CD14-positive monocyte (primary cell): ENCODE measurements at regions not wholly inside any gene's neighbourhood (a gene's known extent, or its start where the extent isn't known, plus 50 kb on each side); places are given as distances from the start of the nearest gene placed in this dataset.

ENCODE experiments used
- DNase-seq, 3 donors: peaks; one replicate each; pipeline ENCODE4 v3.0.0-alpha.2; 2011 to 2022
- H2AFZ ChIP-seq: 2 replicates; pipeline ENCODE4 v1.6.0; 2012; ENCODE audit warnings: mild to moderate bottlenecking, low read depth, low read length, inconsistent platforms; ENCODE audit not compliant: insufficient read depth, poor library complexity, severe bottlenecking
- H3K27ac ChIP-seq, 2 donors: 1 replicate in 1 of 2; 2 replicates in 1 of 2; pipeline ENCODE4 v1.5.1; 2012 to 2013; ENCODE audit warnings: low read length in 2 of 2, control low read depth in 1 of 2, inconsistent platforms in 1 of 2, low read depth in 1 of 2, mild to moderate bottlenecking in 1 of 2
- H3K27me3 ChIP-seq, 2 donors: one replicate each; pipeline versions ENCODE4 v1.6.0 to v1.6.1; 2011 to 2013; ENCODE audit warnings: low read length in 2 of 2; ENCODE audit not compliant: control insufficient read depth in 2 of 2, insufficient read depth in 2 of 2
- H3K36me3 ChIP-seq, 2 donors: replicated peaks in 1 of 2; 1 replicate in 1 of 2; 2 replicates in 1 of 2; pipeline versions ENCODE4 v1.5.1 to v1.6.1; 2012 to 2013; ENCODE audit warnings: low read length in 2 of 2, control low read depth in 1 of 2, inconsistent platforms in 1 of 2, mild to moderate bottlenecking in 1 of 2; ENCODE audit not compliant: insufficient read depth in 2 of 2, control insufficient read depth in 1 of 2
- H3K4me1 ChIP-seq, 2 donors: 1 replicate in 1 of 2; 2 replicates in 1 of 2; pipeline versions ENCODE4 v1.5.1 to v1.6.1; 2012 to 2013; ENCODE audit warnings: low read length in 2 of 2, control low read depth in 1 of 2, inconsistent platforms in 1 of 2, mild to moderate bottlenecking in 1 of 2, moderate library complexity in 1 of 2; ENCODE audit not compliant: insufficient read depth in 2 of 2, control insufficient read depth in 1 of 2
- H3K4me2 ChIP-seq: replicated peaks from 2 replicates; pipeline ENCODE3; 2012; ENCODE audit warnings: low read length, moderate library complexity, mild to moderate bottlenecking; ENCODE audit not compliant: poor library complexity, severe bottlenecking; ENCODE audit errors: extremely low read depth
- H3K4me3 ChIP-seq, 3 experiments: fragments of 200-600 bp in 1 of 3; sonication (generic) in 1 of 3; replicated peaks in 1 of 3; 1 replicate in 2 of 3; 2 replicates in 1 of 3; pipeline ENCODE4 v1.5.1; 2011 to 2013; ENCODE audit warnings: low read length in 3 of 3, mild to moderate bottlenecking in 3 of 3, control low read depth in 2 of 3, low read depth in 2 of 3, inconsistent platforms in 1 of 3, moderate library complexity in 1 of 3
- H3K79me2 ChIP-seq: 2 replicates; pipeline ENCODE4 v1.6.0; 2012; ENCODE audit warnings: mild to moderate bottlenecking, control low read depth, inconsistent platforms, low read length, moderate library complexity; ENCODE audit not compliant: insufficient read depth
- H3K9ac ChIP-seq: 2 replicates; pipeline ENCODE4 v1.6.0; 2017; ENCODE audit warnings: low read length, mild to moderate bottlenecking; ENCODE audit not compliant: insufficient read depth, poor library complexity, severe bottlenecking
- H3K9me3 ChIP-seq, 2 donors: replicated peaks in 1 of 2; 1 replicate in 1 of 2; 2 replicates in 1 of 2; pipeline versions ENCODE4 v1.5.1 to v1.6.1; 2012 to 2013; ENCODE audit warnings: low read length in 2 of 2, control low read depth in 1 of 2; ENCODE audit not compliant: control insufficient read depth in 1 of 2, insufficient read depth in 1 of 2
- H4K20me1 ChIP-seq: 2 replicates; pipeline ENCODE4 v1.6.0; 2012; ENCODE audit warnings: mild to moderate bottlenecking, low read length, control low read depth, moderate library complexity; ENCODE audit not compliant: insufficient read depth
- H3K27ac Mint-ChIP-seq, 7 donors: one replicate each; pipeline ENCODE4 v1.8.0; 2020; ENCODE audit warnings: mild to moderate bottlenecking in 7 of 7, mixed read lengths in 7 of 7, moderate library complexity in 6 of 7, inconsistent platforms in 2 of 7
- H3K27me3 Mint-ChIP-seq, 3 donors: one replicate each; pipeline ENCODE4 v1.8.0; 2021 to 2022; ENCODE audit warnings: low read depth in 3 of 3, mild to moderate bottlenecking in 3 of 3, mixed read lengths in 3 of 3, moderate library complexity in 3 of 3, inconsistent platforms in 1 of 3
- H3K36me3 Mint-ChIP-seq, 2 donors: one replicate each; pipeline ENCODE4 v1.8.0; 2020; ENCODE audit warnings: mixed read lengths in 2 of 2, inconsistent platforms in 1 of 2, mild to moderate bottlenecking in 1 of 2
- H3K4me1 Mint-ChIP-seq: one replicate; pipeline ENCODE4 v1.8.0; 2020; ENCODE audit warnings: mild to moderate bottlenecking, mixed read lengths
- H3K4me3 Mint-ChIP-seq, 2 donors: one replicate each; pipeline ENCODE4 v1.8.0; 2020; ENCODE audit warnings: mild to moderate bottlenecking in 2 of 2, mixed read lengths in 2 of 2, moderate library complexity in 1 of 2
- H3K9me3 Mint-ChIP-seq, 7 donors: one replicate each; pipeline ENCODE4 v1.8.0; 2020 to 2022; ENCODE audit warnings: mixed read lengths in 7 of 7, mild to moderate bottlenecking in 6 of 7, moderate library complexity in 6 of 7, inconsistent platforms in 2 of 7
- whole genome bisulfite sequencing: methylation state at CpG from one replicate; pipeline ENCODE4 v1.1.5; 2013; ENCODE audit warnings: missing lambda C conversion rate; ENCODE audit not compliant: insufficient coverage; 5-methylcytosine and 5-hydroxymethylcytosine counted together
- intact Hi-C, 2 donors: fragments of 100-400 bp; cut with micrococcal nuclease; formaldehyde crosslinking; loops; one replicate each; pipeline versions ENCODE4 v1.15.0 to v1.15.1; 2023
- TF ChIP-seq, protein P1 (sequence below): fragments of 200-600 bp; IDR thresholded peaks from one replicate; pipeline ENCODE4 v1.8.0; 2022; ENCODE audit warnings: antibody characterized with exemption, mild to moderate bottlenecking

DNA sequence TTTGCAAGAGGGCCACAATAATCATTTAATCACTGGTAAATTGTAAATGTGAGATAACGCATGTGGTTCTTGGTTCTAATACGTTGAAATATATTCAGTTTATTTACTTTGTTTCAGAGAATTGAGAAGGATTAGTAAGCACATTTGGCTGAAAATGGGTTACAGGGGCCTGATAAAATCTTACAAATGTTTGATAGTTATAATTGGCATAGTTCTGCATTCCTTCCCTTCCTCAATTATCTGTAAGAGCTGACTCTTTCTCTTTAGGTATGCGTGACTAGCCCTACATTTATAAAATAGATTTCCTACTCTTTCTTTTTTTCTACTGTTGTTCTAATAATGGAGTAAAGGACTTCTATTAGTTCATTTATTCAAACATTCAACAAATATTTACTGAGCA, 685.2 kb downstream of the NUP35 start:
- H3K27me3 ChIP-seq = no peaks in the 10 kb centered on the region
- H3K36me3 ChIP-seq = no peaks in the 10 kb centered on the region
- no peak for DNase-seq
- no peak overlapping the region for H2AFZ ChIP-seq
- H3K36me3 Mint-ChIP-seq = no peaks in the 10 kb centered on the region
- no peak overlapping the region for H3K9ac ChIP-seq
- peaks cover 0 to 10% (median 4%) of the 10 kb centered on the region in 7 donors for H3K9me3 Mint-ChIP-seq
- H4K20me1 ChIP-seq = no peaks in the 10 kb centered on the region
- no peak overlapping the region for H3K4me3 Mint-ChIP-seq
- no peak overlapping the region for H3K27ac Mint-ChIP-seq
- H3K4me1 Mint-ChIP-seq = no peaks in the 10 kb centered on the region
- TF ChIP-seq, protein P1, sequence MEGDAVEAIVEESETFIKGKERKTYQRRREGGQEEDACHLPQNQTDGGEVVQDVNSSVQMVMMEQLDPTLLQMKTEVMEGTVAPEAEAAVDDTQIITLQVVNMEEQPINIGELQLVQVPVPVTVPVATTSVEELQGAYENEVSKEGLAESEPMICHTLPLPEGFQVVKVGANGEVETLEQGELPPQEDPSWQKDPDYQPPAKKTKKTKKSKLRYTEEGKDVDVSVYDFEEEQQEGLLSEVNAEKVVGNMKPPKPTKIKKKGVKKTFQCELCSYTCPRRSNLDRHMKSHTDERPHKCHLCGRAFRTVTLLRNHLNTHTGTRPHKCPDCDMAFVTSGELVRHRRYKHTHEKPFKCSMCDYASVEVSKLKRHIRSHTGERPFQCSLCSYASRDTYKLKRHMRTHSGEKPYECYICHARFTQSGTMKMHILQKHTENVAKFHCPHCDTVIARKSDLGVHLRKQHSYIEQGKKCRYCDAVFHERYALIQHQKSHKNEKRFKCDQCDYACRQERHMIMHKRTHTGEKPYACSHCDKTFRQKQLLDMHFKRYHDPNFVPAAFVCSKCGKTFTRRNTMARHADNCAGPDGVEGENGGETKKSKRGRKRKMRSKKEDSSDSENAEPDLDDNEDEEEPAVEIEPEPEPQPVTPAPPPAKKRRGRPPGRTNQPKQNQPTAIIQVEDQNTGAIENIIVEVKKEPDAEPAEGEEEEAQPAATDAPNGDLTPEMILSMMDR = no peak
- intact Hi-C loops = no loop called here
- H3K4me2 ChIP-seq = no peak overlapping the region
- H3K27me3 Mint-ChIP-seq = no peaks in the 10 kb centered on the region
- H3K79me2 ChIP-seq = no peaks in the 10 kb centered on the region
- no CpG with 5 or more reads among the region's 3 CpGs for WGBS
- H3K9me3 ChIP-seq = peaks cover 10 to 11% of the 10 kb centered on the region in 2 donors
- no peaks in the 10 kb centered on the region for H3K4me1 ChIP-seq
- H3K4me3 ChIP-seq = no peak overlapping the region
- no peak overlapping the region for H3K27ac ChIP-seq

DNA sequence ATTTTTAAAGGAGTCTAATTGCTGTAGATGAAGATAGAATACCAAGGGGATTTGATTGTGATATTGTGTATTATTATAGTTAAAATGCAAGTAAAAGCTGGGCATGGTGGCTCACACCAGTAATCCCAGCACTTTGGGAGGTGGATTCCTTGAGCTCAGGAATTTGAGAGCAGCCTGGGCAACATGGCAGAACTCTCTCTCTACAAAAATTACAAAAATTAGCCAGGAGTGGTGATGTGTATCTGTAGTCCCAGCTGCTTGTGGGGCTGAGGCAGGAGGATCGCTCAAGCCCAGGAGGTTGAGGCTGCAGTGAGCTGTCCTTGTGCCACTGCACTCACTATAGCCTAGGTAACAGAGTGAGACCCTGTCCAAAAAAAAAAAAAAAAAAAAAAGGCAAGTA, 687.0 kb downstream of the NUP35 start:
- no peaks in the 10 kb centered on the region for H3K27me3 ChIP-seq
- H3K27ac ChIP-seq = no peak overlapping the region
- no peaks in the 10 kb centered on the region for H3K27me3 Mint-ChIP-seq
- H3K79me2 ChIP-seq = no peaks in the 10 kb centered on the region
- no peak overlapping the region for H3K27ac Mint-ChIP-seq
- H3K4me3 Mint-ChIP-seq = no peak overlapping the region
- no peak overlapping the region for H3K4me3 ChIP-seq
- TF ChIP-seq, protein P1 = no peak
- no peaks in the 10 kb centered on the region for H3K36me3 ChIP-seq
- DNase-seq = no peak
- H3K36me3 Mint-ChIP-seq = no peaks in the 10 kb centered on the region
- H3K9me3 Mint-ChIP-seq = peaks cover 0 to 13% (median 3%) of the 10 kb centered on the region in 7 donors
- no peaks in the 10 kb centered on the region for H4K20me1 ChIP-seq
- H3K4me1 ChIP-seq = no peaks in the 10 kb centered on the region
- no peaks in the 10 kb centered on the region for H3K4me1 Mint-ChIP-seq
- no peak overlapping the region for H3K9ac ChIP-seq
- peaks cover 5 to 11% of the 10 kb centered on the region in 2 donors for H3K9me3 ChIP-seq
- no peak overlapping the region for H3K4me2 ChIP-seq
- H2AFZ ChIP-seq = no peak overlapping the region
- intact Hi-C loops = no loop called here
- 86% methylated on average over 1 of the region's 1 CpG for WGBS
